MM.1S (cell line): ENCODE measurements at regions not wholly inside any gene's neighbourhood (a gene's known extent, or its start where the extent isn't known, plus 50 kb on each side); places are given as distances from the start of the nearest gene placed in this dataset.

Experiments used
- CTCF ChIP-seq: fragments of 300-600 bp; sonication (generic); IDR thresholded peaks from 2 replicates; pipeline ENCODE4 v1.5.1; 2016; ENCODE audit warnings: antibody characterized with exemption, low read length, mixed read lengths
- EZH2 ChIP-seq: fragments of 300-600 bp; sonication (generic); optimal IDR thresholded peaks from 2 replicates; pipeline ENCODE3; 2017; ENCODE audit warnings: low read depth, mild to moderate bottlenecking, antibody characterized with exemption, low read length, mixed read lengths

- no peak for TF ChIP-seq CTCF
- TF ChIP-seq EZH2, result no peak
Measured at GRCh38 chr13:34020388-34020787, 202.4 kb downstream of the RFC3 start.
